Heart left ventricle (tissue), 13 donors: ENCODE measurements at regions not wholly inside any gene's neighbourhood (a gene's known extent, or its start where the extent isn't known, plus 50 kb on each side); places are given as distances from the start of the nearest gene placed in this dataset.

Experiments used
- POLR2A ChIP-seq, 2 donors: fragments of 450-650 bp; IDR thresholded peaks; one replicate each; pipeline ENCODE4 v1.6.1; 2017; ENCODE audit warnings: antibody characterized with exemption in 2 of 2, mild to moderate bottlenecking in 2 of 2, moderate library complexity in 2 of 2
- TF ChIP-seq, protein P1 (sequence below), 12 donors: fragments of 200-600 bp; sonication (generic) in 4 of 12; IDR thresholded peaks; one replicate each; pipeline versions ENCODE4 v1.5.0 to v1.8.0; 2018 to 2022; ENCODE audit warnings: antibody characterized with exemption in 12 of 12, mild to moderate bottlenecking in 5 of 12
- donor health status: ischemic (EF 13 %, LVEDD 7.1; RV severe dilation, severe dysfunction).
- donor health status: DM: no; HTN: yes; CAD: no.
- donor health status: DM: no; HTN: no; CAD: no.
- donor health status: ischemic (EF 25% LVEDD 6.9; RV normal size, moderate dysfunction).
- donor health status: ischemic (EF 25% LVEDD 5.7; RV mildly dilated, moderate dysfunction).
- donor health status: ischemic (EF 35%, LVEDD 5.7; RV mildly dilated, moderate dysfunction).
- donor health status: nonischemic (EF 11% LVEDD 7.7; RV severe dilation, severe dysfunction).
- donor health status: DM: yes; HTN: yes; CAD: no.
- donor health status: PGD.
- donor health status: ischemic (EF 29% LVEDD 5.4; RV normal size, mild dysfunction).
- donor health status: nonischemic (EF 23%, LVEDD 6.1; RV moderate dilation, normal function).

DNA sequence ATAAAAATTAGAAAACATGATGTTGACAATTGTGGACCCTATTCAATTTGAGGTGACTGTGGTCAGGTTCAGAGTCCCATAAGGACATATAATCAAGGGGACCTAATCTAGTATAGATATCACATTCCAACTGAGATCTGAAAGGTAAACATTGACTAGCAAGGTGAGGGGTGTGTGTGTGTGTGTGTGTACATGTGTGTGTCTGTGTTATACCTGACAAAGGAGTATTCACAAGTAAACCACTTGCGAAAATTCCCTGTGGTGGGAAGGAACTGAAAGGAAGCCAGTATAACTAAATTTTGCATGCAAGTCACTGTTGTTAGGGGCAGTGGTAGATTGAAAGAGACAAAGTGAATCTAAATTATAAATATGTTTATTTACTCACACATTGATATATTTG, 723.7 kb downstream of the COL12A1 start:
- TF ChIP-seq, protein P1, sequence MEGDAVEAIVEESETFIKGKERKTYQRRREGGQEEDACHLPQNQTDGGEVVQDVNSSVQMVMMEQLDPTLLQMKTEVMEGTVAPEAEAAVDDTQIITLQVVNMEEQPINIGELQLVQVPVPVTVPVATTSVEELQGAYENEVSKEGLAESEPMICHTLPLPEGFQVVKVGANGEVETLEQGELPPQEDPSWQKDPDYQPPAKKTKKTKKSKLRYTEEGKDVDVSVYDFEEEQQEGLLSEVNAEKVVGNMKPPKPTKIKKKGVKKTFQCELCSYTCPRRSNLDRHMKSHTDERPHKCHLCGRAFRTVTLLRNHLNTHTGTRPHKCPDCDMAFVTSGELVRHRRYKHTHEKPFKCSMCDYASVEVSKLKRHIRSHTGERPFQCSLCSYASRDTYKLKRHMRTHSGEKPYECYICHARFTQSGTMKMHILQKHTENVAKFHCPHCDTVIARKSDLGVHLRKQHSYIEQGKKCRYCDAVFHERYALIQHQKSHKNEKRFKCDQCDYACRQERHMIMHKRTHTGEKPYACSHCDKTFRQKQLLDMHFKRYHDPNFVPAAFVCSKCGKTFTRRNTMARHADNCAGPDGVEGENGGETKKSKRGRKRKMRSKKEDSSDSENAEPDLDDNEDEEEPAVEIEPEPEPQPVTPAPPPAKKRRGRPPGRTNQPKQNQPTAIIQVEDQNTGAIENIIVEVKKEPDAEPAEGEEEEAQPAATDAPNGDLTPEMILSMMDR (IDR thresholded peaks at IDR 0.05) = no peak
- TF ChIP-seq POLR2A (IDR thresholded peaks at IDR 0.05) = no peak
